Nucleus accumbens (tissue), 56 donors: ENCODE measurements at regions not wholly inside any gene's neighbourhood (a gene's known extent, or its start where the extent isn't known, plus 50 kb on each side); places are given as distances from the start of the nearest gene placed in this dataset.
"Not testable (repeated sequence)": the region's sequence is repeated elsewhere in the genome, so short reads cannot be mapped to it uniquely, and the experiment has no call there.

ENCODE experiments used
- DNase-seq, 56 donors: peaks; one replicate each; lab custom pipeline; 2025; lab: John Stamatoyannopoulos, UW

DNA sequence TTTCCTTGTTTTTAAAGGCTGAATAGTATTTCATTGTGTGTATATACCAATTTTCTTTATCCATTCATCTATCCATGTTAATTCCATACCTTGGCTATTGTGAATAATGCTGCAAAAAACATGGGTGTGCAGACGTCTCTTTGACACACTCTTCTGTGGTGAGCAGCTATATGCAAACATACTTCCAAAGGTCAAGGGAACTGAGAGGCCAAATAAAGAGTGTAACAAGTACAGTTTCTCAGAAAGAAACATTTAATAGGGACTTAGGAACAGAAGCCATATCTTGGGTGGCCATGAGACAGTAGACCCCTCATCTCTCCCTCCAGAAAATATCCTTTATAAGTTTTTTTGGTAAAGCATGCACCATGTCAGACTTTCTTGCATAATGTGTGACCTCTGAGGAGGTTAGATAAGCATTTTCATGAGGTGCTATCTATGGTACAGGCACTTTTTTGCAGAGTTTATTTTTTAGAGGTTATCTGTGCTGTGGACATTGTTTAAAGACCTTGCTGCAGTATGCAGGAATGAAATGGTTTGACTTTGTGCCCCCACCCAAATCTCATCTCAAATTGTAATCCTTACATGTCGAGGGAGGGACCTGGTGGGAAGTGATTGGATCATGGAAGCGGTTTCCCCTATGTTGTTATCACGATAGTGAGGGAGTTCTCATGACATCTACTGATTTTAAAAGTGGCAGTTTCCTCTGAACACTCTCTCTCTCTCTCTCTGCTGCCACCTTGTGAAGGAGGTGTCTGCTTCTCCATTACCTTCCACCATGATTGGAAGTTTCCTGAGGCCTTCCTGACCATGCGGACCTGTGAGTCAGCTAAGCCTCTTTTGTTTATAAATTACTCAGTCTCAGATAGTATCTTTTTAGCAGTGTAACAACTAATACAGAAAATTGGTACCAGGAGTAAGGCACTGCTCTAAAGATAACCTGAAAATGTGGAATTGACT, 1202.3 kb downstream of the GALC start:
- no peak for DNase-seq

DNA sequence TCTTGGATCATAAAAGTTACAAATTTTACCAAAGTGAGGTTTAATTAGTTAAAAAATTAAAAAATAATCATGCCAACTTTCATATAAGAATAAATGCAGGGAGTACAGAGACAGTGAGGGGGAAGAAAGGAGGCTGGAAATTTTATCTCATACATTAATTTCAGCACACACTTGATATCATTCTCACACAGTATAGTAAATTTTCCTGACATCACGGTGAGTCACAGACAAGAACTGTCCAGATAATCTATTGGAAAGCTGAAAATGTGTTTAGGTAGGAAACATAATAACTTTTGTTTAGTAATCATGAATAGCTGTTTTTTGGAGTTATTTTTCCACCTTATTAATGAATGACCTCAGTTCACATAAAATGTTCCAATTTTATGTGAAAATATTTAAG, 1204.8 kb downstream of the GALC start:
- no peak for DNase-seq

DNA sequence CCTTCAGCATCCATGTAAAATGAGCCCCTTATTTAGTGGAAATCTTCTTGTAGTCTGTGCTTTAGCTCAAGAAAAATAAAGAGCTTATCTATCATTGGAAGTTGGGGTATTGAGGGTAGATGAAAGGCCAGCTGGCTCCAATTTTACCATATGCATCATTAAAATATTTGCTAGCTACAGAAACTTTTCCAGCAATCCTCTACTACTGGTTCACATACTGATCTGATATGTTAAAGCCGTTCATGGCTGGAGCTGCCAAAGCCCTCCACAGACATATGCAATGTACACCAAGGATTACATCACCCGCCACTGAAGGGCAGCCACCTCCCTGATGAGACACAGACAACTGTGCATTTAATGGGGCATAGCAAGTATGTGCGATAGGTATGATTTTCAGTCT, 1205.3 kb downstream of the GALC start:
- DNase-seq, result no peak

DNA sequence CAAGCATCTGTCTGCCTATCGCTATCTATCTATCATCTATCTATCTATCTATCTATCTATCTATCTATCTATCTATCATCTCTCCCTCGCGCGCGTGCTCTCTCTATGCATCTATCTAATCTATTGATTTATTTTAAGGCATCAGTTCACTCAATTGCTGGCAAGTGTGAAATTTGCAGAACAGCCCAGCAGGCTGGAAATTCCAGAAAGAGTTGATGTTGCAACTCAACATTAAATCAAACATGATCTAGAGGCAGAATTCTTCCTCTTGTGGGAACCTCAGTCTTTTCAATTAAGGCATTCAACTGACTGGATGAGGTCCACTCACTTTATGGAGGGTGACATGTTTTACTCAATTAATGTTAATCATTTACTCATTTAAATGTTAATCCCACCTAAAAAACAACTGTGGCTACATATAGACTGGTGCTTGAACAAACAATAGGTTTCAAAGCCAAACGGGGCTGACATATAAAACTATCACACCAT, 1210.8 kb downstream of the GALC start:
- no peak for DNase-seq

DNA sequence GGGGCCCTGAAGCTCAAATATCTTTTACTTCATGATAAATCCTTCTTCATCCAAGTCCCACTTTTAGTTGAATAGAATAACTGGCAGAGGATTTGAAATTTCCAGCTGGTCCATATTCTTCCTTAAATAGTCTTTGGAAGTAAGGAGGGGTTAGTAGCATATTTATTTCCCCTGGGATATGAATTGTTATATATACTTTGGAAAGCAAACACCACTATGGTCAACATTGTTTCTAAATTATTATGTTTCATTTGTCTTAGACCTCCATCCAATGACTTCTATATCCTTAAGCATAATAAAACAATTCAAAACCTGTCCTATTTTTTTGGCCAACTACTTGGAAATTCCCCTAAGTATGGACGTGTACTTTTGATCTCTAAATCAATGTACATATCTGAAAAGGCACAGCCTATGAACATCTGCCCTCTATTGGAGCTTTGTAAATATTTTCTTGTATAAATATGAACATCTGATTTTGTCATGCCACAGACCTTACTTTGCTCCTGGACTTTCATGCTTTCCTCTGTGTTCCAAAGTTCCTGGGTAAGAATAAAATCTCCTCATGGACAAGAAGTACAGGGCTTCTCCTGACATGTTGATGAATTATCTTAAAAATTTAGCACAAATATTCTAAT, 1212.0 kb downstream of the GALC start:
- no peak for DNase-seq

DNA sequence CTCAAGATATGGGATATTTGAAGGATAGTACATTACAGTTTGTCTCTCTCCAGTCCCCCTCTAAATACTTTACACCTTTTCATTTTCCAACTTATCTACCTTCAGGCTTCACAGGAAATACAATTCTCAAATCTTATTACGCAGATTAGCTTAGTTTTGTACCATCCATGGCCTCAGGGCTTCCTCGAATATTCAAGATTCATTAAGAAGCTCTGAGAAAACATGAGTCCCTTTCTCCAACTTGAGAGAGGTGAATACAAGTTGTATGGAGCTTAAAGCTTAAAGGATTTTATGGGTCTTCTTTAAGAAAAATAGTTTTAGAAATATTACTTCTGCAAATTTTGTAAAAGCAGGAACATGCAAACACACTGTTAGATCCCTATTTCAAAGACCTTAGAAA, 1212.5 kb downstream of the GALC start:
- DNase-seq, result no peak

DNA sequence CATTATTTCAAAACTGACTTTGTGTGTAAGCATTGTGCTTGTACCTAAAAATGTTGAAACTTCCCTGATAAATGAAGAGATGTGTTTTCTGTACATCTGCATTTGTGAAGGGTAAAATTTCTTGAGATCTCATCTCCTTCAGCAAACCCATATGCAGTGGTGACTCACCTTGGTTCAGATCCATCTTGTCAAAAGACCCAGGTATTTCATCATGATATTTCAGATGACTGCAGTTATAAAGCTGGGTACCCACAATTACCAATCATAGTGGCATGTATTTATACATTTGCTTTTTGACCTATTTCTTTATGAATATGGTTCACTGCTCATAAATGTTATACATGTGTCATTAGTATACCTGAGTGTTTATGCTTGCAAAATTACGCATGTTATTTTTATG, 1213.6 kb downstream of the GALC start:
- no peak for DNase-seq

DNA sequence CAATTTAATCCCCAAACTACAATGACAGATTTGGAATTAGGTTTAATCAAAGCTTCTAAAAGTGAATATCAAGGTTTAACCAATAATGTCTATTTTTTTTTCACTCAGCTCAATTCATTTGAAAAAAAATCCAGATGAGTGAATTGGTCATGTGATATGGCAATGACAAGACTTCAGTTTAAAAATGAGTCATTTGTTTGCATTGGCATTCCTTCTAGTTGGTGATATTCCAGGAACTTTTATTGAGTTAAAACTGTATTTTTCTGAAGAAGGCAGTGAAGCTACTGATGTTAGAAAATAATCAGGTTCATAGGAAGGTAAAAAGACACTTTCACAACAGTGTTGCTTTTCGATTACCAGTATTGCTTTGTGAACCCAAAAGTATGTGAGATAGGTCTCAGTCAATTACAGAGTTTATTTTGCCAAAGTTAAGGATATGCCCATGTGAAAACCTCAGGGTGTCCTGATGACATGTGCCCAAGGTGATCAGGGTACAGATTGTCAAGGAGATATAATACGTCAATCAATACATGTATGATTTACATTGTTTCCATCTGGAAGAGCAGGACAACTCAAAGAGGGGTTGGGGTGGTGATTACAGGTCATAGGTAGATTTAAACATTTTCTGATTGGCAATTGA, 1214.9 kb downstream of the GALC start:
- DNase-seq, result no peak

DNA sequence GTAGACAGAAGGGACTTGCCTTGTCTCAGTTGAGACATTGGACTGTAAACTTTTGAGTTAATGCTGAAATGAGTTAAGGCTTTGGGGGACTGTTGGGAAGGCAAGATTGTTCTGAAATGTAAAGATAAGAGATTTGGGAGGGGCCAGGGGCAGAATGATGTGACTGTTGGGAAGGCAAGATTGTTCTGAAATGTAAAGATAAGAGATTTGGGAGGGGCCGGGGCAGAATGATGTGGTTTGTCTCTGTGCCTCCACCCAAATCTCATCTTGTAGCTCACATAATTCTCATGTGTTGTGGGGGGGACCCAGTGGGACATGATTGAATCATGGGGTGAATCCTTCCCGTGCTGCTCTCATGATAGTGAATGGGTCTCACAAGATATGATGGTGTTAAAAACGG, 1217.1 kb downstream of the GALC start:
- DNase-seq, result not testable (repeated sequence)

DNA sequence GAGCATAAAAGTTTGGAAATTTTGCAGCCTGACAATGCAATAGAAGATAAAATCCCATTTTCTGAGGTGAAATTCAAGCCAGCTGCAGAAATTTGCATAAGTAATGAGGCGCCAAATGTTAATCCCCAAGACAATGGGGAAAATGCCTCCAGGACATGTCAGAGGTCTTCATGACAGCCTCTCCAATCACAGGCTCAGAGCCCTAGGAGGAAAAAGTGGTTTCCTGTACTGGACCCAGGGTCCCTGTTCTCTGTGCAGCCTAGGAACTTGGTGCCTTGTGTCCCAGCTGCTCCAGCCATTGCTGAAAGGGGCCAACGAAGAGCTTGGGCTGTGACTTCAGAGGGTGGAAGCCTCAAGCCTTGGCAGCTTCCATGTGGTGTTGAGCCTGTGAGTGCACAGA, 1218.1 kb downstream of the GALC start:
- DNase-seq, result no peak

DNA sequence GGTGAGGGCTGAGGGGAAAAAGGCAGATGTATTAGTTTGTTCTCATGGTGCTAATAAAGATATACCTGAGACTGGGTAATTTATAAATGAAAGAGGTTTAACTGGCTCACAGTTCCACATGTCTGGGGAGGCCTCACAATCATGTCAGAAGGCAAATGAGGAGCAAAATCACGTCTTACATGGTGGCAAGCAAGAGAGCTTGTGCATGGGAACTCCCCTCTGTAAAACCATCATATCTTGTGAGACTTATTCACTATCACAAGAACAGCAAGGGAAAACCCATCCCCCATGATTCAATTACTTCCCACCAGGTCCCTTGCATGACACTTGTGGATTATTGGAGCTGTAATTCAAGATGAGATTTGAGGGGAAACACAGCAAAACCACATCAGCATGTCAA, 1220.9 kb downstream of the GALC start:
- DNase-seq, result no peak

DNA sequence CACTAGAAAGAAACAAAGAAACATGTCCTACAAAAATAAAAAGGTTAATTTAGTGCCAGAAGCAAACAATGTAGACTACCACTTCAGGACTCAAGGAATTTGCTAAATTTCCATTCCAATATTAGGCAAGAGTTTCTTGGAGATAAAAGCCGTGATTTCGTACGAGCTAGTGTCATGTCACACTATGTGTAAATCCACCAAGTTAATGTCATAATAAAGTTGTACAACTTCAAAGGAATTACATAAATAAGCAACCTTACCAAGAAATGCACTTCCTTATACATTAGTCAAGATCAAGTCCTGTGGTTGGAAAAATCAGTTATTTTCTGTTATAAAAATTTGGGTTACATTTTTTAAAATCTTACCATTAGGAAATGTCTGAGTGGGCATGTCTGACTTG, 1222.8 kb downstream of the GALC start:
- DNase-seq, result no peak

DNA sequence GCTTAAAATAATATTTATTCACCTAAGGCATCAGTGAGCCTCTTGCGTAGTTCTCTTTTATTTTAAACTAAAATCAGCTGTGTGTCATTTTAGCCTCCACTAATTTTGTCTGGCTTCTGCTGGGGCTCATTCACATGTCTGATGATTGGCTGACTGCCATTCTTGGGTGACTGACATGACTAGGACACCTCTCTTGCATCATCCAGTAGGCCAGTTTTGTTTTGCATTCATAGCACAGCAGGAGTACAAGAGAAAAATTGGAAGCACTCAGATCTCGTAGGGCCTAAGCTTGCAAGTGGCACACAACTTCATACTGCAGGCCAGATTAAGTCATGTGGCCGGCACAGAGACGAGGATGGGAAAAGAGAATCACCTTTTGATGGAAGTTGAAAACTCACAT, 1226.5 kb downstream of the GALC start:
- DNase-seq, result no peak

DNA sequence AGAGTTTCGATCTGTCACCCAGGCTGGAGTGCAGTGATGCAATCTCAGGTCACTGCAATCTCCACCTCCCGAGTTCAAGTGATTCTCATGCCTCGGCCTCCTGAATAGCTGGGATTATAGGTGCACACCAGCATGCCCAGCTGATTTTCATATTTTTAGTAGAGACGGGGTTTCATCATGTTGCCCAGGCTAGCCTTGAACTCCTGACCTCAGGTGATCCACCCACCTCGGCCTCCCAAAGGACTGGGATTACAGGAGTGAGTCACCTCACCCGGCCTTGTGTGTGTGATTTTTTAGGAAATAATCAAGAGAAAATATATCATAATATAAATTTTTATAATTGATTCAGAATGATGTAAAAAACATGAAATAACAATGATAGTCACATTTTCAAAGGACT, 1231.4 kb downstream of the GALC start:
- no peak for DNase-seq

DNA sequence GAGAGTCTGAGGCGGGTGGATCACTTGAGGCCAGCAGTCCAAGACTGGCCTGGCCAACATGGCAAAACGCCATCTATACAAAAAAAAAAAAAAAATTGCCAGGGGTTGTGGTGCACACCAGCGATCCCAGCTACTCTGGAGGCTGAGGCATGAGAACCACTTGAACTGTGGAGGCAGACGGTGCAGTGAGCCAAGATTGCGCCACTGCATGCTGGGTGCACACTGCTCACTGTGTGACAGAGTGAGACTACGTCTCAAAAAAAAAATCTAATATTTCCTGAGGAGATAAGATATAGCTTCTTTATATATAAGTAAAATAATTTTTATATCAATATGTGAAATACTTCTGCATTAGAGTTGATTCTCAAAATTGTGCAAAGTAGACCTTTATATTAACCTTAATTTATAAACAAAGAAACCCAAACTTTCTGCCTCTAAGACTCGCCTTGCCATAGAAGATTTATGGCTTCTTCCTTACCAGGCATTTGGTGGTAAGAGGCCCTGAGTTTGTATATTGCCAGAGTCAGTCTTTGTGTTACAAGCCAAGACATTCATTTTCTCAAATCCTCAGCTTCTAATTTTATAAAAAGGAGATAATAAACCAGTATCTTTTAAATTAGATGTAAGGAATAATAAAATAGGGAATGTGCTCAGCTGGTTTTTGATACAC, 1226.7 kb downstream of the FLRT2 start:
- DNase-seq, result no peak

DNA sequence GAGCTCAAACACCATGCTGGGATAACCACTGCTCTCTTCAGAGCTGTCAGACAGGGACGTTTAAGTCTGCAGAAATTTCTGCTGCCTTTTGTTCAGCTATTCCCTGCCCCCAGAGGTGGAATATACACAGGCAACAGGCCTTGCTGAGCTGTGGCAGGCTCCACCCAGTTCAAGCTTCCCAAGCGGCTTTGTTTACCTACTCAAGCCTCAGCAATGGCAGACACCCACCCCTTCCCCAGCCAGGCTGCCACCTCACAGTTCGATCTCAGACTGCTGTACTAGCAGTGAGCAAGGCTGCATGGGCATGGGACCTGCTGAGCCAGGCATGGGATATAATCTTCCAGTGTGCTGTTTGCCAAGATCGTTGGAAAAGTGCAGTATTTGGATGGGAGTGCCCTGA, 1220.5 kb downstream of the FLRT2 start:
- DNase-seq, result not testable (repeated sequence)

DNA sequence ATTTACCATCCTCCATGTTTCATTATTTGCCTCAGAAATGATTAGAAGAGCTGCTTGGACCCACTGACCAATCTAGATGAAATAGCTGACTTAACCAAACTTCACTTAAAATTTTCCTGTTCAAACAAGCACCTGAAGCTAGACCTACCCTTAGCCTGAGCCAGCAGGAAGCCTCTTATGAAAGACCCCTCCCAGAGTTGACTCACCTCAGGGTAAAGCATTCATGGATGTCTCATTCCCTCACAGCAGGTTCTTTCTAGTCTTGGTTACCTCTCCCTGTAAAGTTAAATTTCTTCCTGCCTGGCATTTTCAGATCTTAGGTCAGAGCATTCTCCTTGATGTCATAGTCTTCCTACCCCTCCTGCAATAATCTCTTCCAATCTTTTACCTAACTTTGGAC, 1209.8 kb downstream of the FLRT2 start:
- DNase-seq, result no peak

DNA sequence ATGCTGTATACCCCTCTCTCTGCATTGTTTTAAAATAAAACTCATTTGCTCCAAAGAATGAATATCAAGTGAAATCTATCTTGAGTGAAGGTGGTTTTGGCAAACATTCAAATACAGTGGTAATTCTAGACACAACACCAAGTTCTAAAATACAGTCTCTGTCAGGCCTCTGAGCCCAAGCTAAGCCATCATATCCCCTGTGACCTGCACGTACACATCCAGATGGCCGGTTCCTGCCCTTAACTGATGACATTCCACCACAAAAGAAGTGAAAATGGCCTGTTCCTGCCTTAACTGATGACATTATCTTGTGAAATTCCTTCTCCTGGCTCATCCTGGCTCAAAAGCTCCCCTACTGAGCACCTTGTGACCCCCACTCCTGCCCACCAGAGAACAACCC, 1201.5 kb downstream of the FLRT2 start:
- not testable (repeated sequence) for DNase-seq

DNA sequence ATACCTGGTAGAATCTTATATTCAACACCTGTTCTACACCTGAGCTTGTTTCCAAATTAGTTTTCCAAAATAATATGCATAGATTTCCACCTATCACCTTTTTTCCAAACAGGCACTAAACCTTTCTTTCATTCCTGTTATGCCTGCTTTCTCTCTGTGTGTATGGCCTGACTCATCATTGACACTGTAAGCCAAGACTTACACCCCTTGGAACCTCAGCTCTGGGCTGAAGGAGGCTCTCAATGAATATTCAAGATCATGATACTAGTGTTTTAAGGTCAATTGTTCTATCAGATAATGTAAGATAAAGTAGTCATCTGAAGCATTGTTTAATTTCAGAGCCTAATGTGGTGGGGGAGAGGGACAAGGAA, 1193.3 kb downstream of the FLRT2 start:
- no peak for DNase-seq

DNA sequence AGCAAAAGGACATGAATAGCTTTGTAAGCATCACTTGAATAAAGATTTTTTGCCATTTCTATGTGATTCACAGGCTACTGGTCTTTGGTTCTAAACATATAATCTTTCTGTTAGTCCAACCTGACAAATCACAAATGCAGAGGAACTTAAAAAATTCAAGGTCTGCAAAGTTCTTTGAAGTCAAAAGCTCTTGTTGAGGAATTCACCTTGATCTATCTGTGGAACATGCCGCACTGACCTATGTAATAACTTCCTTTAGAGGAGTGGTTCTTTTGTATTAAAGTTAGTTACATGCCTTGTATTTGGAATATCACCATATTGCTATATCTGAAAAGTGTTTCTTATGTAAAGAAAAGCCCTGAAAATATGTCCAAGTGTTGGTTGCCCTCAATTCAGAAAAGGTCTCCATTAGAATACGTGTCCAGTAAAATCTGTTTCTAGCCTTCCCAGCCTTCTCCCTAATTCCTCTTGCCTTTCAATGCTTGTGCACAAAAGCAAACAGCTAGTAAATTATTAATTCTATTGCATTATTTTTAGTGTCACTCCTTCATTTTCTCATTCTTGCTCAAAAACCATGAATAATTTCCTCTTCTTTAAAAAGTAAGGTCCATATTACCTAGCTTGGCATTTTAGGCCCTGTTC, 1192.8 kb downstream of the FLRT2 start:
- no peak for DNase-seq
